Fibroblast of the aortic adventitia (primary cell): ENCODE measurements at regions not wholly inside any gene's neighbourhood (a gene's known extent, or its start where the extent isn't known, plus 50 kb on each side); places are given as distances from the start of the nearest gene placed in this dataset.

Experiments
- DNase-seq: peaks from one replicate; pipeline ENCODE4 v3.0.0-alpha.2; 2010; ENCODE audit warnings: low read depth
- H3K4me3 ChIP-seq: 2 replicates; pipeline ENCODE4 v1.5.1; 2011; ENCODE audit warnings: low read depth, mild to moderate bottlenecking, control low read depth, low read length, moderate library complexity
- TF ChIP-seq, protein P1 (sequence below): IDR thresholded peaks from 2 replicates; pipeline ENCODE4 v1.5.1; 2011; ENCODE audit warnings: mild to moderate bottlenecking, low read length, control low read depth, inconsistent platforms; ENCODE audit not compliant: insufficient read depth

DNA sequence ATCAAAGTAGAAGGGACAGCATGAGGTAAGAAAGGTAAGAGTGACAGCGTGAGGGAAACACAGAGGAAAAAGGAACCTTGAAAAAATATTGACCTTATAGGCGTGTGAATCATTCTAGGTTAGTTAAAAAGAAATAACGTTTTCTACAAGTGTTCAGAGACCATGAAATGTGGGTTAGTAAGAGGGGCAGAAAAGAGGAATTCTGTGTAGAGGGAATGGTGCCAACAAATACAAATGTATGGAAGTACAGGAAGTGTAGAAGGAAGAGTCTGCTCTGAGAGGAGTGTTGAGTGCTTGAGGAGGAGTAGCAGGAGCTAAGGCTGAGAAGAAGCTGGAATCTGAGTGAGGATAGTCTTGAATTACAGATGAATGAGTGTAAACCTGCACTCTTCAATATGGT is 418.6 kb upstream of the RIOK2 start:
- no peak overlapping the region for H3K4me3 ChIP-seq
- TF ChIP-seq, protein P1, sequence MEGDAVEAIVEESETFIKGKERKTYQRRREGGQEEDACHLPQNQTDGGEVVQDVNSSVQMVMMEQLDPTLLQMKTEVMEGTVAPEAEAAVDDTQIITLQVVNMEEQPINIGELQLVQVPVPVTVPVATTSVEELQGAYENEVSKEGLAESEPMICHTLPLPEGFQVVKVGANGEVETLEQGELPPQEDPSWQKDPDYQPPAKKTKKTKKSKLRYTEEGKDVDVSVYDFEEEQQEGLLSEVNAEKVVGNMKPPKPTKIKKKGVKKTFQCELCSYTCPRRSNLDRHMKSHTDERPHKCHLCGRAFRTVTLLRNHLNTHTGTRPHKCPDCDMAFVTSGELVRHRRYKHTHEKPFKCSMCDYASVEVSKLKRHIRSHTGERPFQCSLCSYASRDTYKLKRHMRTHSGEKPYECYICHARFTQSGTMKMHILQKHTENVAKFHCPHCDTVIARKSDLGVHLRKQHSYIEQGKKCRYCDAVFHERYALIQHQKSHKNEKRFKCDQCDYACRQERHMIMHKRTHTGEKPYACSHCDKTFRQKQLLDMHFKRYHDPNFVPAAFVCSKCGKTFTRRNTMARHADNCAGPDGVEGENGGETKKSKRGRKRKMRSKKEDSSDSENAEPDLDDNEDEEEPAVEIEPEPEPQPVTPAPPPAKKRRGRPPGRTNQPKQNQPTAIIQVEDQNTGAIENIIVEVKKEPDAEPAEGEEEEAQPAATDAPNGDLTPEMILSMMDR = no peak
- DNase-seq = no peak

DNA sequence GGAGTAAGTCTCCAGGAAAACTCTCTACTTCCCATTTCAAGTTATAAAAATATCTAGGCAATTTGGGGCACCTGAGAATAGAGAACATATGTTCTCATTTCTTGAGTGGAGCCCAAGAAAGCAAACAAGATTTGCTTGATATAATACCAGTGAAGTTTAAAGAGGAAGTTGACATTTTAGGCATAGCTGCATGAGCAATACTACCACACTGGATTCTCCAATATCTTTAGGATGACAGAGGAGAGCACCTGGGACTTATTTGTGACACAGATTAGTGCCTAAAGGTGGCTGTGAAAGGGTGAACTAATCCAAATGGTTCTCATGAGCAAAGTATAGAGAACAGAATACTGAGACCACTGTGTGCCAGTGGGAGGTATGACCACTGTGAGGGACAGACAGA is 423.5 kb upstream of the RIOK2 start:
- TF ChIP-seq, protein P1 = no peak
- H3K4me3 ChIP-seq = no peak overlapping the region
- no peak for DNase-seq

DNA sequence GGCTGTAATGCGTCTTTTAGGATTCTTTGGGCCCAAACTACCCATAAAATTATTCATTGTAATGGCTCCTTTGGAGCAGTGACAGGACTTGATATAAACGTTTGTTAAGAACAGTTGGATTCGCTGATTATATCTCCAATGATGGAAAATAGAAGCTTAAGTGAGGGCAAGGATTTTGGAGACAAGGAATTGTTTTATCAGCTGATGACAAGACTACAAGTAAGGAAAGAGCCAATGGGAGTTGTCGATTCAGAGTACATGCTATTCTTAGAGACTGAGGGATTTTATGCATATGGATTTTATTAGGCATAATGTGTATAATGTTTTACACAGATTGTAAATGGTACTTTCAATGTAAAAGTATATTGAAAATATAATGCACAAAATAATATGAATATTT is 425.5 kb upstream of the RIOK2 start:
- no peak for DNase-seq
- no peak overlapping the region for H3K4me3 ChIP-seq
- TF ChIP-seq, protein P1 = no peak

- TF ChIP-seq, protein P1 = no peak
- H3K4me3 ChIP-seq = no peak overlapping the region
- DNase-seq = no peak
Measured at GRCh38 chr5:97618721-97619120, 435.7 kb upstream of the RIOK2 start.

DNA sequence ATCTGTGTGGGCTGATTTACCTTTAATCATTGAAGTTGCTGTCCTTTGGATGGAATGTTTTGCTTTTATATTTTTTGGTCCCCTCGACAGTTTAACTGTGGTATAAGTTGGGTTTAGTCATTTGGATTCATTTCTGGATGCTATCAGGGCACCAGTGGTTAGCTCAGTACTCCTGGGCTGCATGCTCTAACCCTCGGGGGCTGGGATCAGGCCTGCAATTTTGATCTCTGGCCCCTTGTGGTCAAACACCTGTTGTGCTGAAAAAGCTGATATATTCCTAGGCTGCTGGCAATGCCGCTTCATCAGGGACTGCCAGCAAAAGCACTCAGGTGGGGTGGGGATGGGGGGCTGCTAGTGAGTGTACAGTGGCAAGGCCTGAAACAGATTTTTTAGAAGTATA is 440.4 kb upstream of the RIOK2 start:
- TF ChIP-seq, protein P1 = no peak
- DNase-seq = no peak
- H3K4me3 ChIP-seq = no peak overlapping the region

DNA sequence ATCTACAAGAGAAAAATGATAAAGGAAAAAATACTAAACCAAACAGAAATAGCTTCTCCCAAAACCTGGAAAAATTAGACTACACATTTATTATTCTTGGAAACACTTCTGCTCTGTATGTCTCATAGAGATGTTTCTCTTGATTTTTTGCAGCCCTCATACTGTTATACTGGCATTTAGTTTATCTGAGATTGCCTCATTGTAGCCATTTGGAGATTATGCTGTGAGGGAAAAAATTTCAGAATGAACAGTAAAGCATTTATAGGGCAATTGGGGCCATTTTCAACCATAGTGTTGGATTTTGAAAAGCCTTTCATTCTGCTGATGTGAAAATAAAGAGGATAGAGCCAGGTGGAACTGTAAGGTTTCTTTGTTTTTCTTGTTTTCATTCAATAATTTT is 441.8 kb upstream of the RIOK2 start:
- DNase-seq = peak; percentile 71
- H3K4me3 ChIP-seq = no peak overlapping the region
- TF ChIP-seq, protein P1 = no peak

DNA sequence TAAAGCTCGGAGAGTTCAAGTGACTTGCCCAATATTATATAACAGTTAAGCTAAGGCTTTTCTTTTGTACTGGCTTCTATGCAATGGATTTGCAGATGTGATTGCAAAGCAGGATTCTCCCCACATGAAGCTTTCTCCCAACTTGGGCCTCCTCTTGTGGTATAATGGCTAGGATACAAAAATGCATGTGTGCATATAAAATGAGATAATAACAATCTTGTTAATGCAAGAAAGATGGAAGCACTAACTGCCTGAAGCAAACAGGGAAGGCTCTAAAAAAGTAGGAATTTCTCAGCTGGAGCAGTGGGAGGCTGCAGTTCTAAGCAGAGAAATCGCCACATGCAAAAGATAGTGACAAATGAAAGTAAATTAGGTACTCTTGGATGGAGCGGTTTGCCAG is 444.2 kb upstream of the RIOK2 start:
- peak; percentile 8 for DNase-seq
- no peak overlapping the region for H3K4me3 ChIP-seq
- TF ChIP-seq, protein P1 = no peak
